ENCODE measurements at regions not wholly inside any gene's neighbourhood (a gene's known extent, or its start where the extent isn't known, plus 50 kb on each side); places are given as distances from the start of the nearest gene placed in this dataset.
"Not testable (repeated sequence)": the region's sequence is repeated elsewhere in the genome, so short reads cannot be mapped to it uniquely, and the experiment has no call there.

DNA sequence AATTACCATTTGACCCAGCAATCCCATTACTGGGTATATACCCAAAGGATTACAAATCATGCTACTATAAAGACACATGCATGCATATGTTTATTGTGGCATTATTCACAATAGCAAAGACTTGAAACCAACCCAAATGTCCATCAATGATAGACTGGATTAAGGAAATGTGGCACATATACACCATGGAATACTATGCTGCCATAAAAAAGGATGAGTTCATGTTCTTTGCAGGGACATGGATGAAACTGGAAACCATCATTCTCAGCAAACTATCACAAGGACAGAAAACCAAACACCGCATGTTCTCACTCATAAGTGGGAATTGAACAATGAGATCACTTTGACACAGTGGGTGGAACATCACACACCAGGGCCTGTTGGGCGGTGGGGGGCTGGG lies 83.9 kb upstream of the MAP3K1 start:
- DNase-seq = not testable (repeated sequence)

DNA sequence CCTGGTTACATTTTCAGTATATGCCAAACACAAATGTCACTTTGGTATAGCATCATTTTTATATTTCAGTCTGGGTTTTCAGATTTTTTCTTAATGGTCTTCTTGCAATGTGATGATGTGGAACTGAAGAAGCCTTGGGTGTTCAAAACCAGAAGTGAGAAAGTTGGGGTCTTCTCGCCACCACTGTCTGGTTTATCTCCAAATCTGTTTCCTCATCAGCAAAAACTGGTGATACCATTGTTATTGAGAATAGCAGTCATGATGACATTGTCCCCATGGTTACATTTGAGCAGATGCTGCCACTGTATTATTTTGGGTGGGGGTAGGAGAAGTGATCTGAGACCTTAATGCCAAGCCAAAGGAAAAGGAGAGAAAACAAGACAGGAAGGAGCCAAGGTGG lies 85.9 kb upstream of the MAP3K1 start:
- DNase-seq = no peak

DNA sequence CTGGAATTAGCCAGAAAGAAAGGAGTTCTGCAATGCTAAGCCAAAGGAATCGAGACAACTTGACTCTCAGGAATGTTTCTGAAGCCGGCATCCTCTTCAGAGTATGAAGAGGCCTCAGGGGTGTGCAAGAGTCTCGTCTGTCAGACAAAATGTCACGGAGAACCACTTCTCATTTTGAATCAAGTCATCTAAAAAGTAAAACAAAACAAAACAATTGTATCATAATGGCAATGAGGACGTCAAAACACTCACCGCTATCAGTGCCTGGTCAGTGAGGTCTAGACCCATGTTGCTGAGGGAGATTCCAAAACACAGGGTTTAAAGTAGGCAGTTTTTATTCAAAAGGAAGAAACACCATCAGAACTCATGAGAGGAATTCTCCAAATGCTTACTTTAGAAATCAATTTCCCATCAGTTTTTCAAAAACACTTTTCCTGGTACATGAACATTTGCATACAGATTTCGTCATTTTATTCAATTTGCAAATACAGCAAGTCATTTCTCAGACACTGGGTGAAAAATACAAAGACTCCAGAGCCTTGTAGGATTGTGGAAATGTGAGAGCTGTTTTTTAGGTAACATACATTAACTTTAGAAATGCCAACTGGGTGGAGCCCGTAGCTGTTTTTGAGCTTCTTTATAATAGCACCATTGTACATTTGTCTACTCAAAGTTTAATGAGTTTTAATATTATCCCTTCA lies 89.5 kb upstream of the MAP3K1 start:
- DNase-seq = no peak

GRCh38 chr5:56724857-56725256 lies 90.5 kb upstream of the MAP3K1 start:
- DNase-seq = not testable (repeated sequence)

- DNase-seq = no peak
Observed at GRCh38 chr5:56722317-56722716, 93.0 kb upstream of the MAP3K1 start.

DNA sequence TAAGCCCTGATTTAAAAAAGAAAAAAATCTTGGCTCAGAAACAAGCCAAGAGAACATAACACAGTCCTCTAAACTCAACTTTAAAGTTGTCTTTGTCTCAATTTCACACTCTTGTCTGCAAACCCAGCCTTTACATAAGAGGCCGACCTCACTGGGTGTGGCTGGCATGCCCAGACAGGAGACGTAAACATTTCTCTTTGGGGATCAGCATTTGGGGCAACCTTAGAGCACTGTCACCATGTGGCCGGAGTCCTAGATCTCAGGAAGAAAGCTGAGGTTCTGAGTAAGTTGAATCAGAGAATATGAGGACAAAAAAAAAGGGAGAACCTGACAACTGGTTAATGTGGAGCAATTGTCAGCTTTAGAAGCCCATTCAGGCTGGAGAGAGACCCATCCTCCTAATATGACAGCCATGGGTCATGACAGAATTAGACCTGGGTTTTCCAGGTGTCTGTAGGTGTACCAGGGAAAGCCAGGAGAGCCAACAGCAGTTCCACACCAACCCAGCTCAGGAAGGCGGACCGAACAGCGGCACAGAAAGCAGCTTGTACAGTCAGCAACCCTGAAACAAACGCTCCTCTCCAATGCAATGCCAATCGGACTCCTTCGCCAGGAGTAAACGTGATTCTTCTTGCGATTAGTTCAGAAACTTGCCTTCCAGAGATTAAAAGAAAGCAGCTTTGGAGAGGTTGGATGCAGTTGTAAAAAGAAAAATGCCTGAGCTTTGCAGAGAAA lies 97.9 kb upstream of the MAP3K1 start:
- DNase-seq = no peak

- no peak for DNase-seq
Observed at GRCh38 chr5:56715986-56716385, 99.4 kb upstream of the MAP3K1 start.

- DNase-seq = no peak
Observed at GRCh38 chr5:56712895-56713591, 102.3 kb upstream of the MAP3K1 start.

- no peak for DNase-seq
Observed at GRCh38 chr5:56710826-56711590, 104.3 kb upstream of the MAP3K1 start.

DNA sequence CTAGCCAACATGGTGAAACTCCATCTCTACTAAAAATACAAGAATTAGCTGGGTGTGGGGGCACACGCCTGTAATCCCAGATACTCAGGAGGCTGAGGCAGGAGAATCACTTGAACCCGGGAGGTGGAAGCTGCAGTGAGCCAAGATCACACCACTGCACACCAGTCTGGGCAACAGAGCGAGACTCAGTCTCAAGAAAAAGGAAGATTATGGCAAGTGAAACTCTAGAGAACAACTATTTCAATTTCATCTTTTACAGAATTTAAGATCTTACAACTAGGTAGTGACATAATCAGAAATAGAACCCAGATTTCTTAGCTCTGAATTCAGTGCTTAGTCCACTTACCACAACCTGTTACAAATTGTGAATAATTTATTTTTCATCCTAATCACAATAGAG lies 108.8 kb upstream of the MAP3K1 start:
- DNase-seq = no peak

GRCh38 chr5:56705217-56705616 lies 110.1 kb upstream of the MAP3K1 start:
- no peak for DNase-seq

DNA sequence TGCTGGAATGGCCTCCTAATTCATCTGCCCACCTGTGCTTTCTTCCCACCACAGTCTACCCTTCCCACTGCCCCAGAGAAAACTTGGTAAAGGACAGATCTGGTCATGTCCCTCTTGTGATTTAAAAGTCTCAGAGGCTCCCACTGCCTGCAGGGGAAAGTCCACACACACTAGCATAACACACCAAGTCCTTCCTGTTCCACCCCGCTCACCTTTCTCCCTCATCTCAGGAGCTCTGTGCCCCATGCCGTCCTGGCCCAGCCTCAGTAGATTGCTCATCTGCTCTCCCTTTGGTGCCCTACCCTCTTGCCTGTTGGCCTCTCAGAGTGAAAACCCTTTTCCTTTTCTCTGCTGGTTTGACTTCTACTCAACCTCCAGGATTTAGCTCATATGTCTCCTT lies 111.4 kb upstream of the MAP3K1 start:
- no peak for DNase-seq

DNA sequence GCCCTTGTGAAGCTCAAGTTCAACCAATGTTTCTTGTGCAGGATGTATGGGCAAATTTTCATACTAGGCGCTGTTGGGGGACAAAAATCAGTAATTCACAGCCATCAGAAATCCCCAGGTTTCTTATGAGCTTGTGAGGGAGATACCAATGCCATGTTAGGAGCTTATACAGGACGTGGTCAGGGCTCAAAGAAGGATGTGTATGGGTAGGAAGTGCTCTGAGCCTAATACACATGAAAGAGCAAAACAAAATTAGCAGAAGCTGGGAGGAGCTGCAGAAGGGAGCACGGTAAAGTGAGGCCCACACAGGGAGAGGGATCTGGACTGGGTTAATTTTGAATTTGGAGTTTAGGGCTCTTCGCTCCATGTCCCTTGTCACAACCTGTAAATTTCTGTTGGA lies 114.6 kb upstream of the MAP3K1 start:
- DNase-seq = no peak

DNA sequence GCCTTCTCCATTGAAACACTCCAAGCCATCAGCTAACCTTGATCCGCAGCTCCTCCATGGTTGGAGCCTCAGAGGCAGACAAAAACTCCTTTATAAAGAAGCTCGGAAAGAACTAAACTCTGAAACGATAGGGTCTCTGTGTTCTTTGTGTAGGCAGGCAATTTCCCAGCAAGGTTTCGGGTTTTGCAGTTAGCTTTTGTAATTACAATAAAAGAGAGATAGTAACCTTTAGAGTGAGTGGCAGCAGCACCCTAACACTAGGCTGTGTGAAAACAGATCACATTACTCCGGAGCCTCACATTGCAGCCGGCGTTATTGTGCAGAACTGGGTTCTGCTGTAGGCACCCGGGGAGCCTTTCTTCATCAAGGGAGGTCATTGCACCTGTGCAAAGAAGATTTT lies 115.8 kb upstream of the MAP3K1 start:
- DNase-seq = no peak

GRCh38 chr5:56698463-56699381 lies 116.6 kb upstream of the MAP3K1 start:
- no peak for DNase-seq

- no peak for DNase-seq
Observed at GRCh38 chr5:56696900-56697299, 118.4 kb upstream of the MAP3K1 start.

GRCh38 chr5:56693220-56693579 lies 122.1 kb upstream of the MAP3K1 start:
- no peak for DNase-seq

DNA sequence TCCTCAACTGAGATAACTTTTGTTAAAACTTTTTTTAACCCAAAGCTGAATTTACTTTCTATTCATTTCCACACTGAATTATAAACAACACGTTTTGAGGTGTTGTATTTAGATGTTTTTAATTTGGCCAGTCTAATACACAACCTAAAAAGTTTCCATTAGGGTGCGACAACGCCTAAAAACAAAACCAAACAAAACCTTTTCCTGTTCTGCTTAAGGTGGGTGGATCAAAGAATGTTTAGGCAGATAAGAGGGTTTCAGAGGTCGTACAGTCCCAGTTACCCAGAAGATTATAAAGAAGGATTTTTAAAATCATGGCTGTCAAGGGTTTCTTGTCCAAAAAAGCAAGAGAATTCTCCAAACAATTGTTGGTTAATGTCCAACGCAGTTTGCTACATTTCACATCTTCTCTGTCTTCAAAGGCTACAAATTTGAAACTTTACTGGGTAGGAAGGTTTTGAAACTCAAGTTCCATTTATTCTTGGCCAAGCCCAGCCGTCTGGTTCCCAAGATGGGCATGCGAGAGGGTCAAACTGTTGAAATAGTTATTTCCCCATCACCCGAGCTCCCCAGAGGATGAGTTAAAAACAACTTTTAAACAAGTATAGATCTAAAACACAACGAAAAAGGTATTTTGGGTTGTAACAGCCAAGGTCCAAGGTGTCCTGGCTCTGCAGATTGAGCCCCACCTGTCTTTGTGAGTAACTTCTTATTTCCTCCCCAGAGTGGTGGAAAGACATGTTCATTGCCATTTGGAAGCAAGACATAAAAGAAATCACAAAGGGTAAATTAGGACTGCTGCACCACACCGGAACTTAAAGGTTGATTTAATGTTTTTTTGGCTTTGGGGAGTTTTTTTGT lies 122.8 kb upstream of the MAP3K1 start:
- no peak for DNase-seq

GRCh38 chr5:56688402-56688801 lies 126.9 kb upstream of the MAP3K1 start:
- DNase-seq = no peak

GRCh38 chr5:56686337-56687195 lies 128.8 kb upstream of the MAP3K1 start:
- no peak for DNase-seq

Data from 8988T (cell line).